Endothelial cell of umbilical vein (primary cell): ENCODE measurements at regions not wholly inside any gene's neighbourhood (a gene's known extent, or its start where the extent isn't known, plus 50 kb on each side); places are given as distances from the start of the nearest gene placed in this dataset.

Source experiments
- CTCF ChIP-seq, 2 donors: IDR thresholded peaks; 1 replicate in 1 of 2; 2 replicates in 1 of 2; pipeline ENCODE4 v1.5.1; 2011; ENCODE audit warnings: low read length in 2 of 2, mild to moderate bottlenecking in 2 of 2, moderate library complexity in 2 of 2, control low read depth in 1 of 2, inconsistent platforms in 1 of 2, low read depth in 1 of 2; ENCODE audit not compliant: insufficient read depth in 1 of 2; ENCODE audit errors: extremely low read depth in 1 of 2
- EZH2 ChIP-seq: IDR thresholded peaks from 2 replicates; pipeline ENCODE4 v1.6.1; 2012; ENCODE audit warnings: borderline replicate concordance, low read depth, mild to moderate bottlenecking, moderate library complexity, low read length, inconsistent platforms; ENCODE audit not compliant: severe bottlenecking
- MAX ChIP-seq: IDR thresholded peaks from 2 replicates; pipeline ENCODE4 v1.6.1; 2011; ENCODE audit not compliant: insufficient read depth, insufficient read length

DNA sequence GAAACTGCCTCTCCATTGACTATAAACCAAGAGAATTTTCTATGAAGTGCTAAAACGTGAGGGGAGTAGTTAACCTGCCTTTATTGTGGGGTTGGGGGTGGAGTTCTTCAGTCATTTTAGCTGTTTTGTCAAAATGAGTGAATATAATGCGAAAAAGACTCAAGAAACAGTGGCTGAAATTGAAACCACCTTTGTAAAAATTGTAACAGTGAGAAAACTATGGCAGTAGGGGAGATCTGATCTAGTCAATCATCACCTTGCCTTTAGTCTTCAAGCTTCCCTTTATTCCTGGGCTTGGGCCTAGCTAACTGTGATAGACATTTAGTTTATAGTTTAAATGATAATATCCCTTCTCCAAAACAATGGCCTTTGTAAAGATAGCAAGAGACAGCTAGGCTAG lies 1927.3 kb downstream of the STIM2 start:
- TF ChIP-seq CTCF (IDR thresholded peaks at IDR 0.05; ENCODE audit: extremely low read depth in 1 of 2, insufficient read depth in 1 of 2, low read depth in 1 of 2, low read length in 2 of 2) (no peak), EZH2 (no peak), MAX (no peak)
